ENCODE measurements at regions not wholly inside any gene's neighbourhood (a gene's known extent, or its start where the extent isn't known, plus 50 kb on each side); places are given as distances from the start of the nearest gene placed in this dataset.

- H3K9me3 Mint-ChIP-seq = no peaks in the 10 kb centered on the region
- no peak overlapping the region for H3K27ac Mint-ChIP-seq (ENCODE audit: unreplicated experiment)
- no peak for DNase-seq (ENCODE audit: low read depth, low spot score)
- H3K27me3 Mint-ChIP-seq (ENCODE audit: low read depth) = peaks cover 24% of the 10 kb centered on the region
- no peak overlapping the region for H3K4me3 Mint-ChIP-seq
- peaks cover 4% of the 10 kb centered on the region for H3K4me1 Mint-ChIP-seq
- TF ChIP-seq CTCF (conservative IDR thresholded peaks at IDR 0.05) = no peak
- H3K36me3 Mint-ChIP-seq (ENCODE audit: low read depth) = no peaks in the 10 kb centered on the region
Measured at GRCh38 chr16:8286348-8286747, 304.0 kb downstream of the TMEM114 start.

GRCh38 chr16:8283195-8283594 lies 307.1 kb downstream of the TMEM114 start:
- TF ChIP-seq CTCF (conservative IDR thresholded peaks at IDR 0.05) = no peak
- no peak overlapping the region for H3K4me3 Mint-ChIP-seq

GRCh38 chr16:8278031-8278580 lies 312.2 kb downstream of the TMEM114 start:
- no peak overlapping the region for H3K27ac Mint-ChIP-seq (ENCODE audit: unreplicated experiment)

More at GRCh38 chr16:8283195-8283594, 307.1 kb downstream of the TMEM114 start:
- Mint-ChIP-seq H3K27me3 (ENCODE audit: low read depth) (peaks cover 15% of the 10 kb centered on the region), H3K9me3 (no peaks in the 10 kb centered on the region), H3K27ac (ENCODE audit: unreplicated experiment) (no peak overlapping the region), H3K36me3 (ENCODE audit: low read depth) (no peaks in the 10 kb centered on the region), H3K4me1 (peaks cover 4% of the 10 kb centered on the region)
- DNase-seq (ENCODE audit: low read depth, low spot score) = no peak

GRCh38 chr16:8271344-8271743 lies 319.0 kb downstream of the TMEM114 start:
- H3K36me3 Mint-ChIP-seq (ENCODE audit: low read depth) = no peaks in the 10 kb centered on the region
- peaks cover 8% of the 10 kb centered on the region for H3K9me3 Mint-ChIP-seq

More at GRCh38 chr16:8278031-8278580, 312.2 kb downstream of the TMEM114 start:
- Mint-ChIP-seq H3K4me1 (no peaks in the 10 kb centered on the region), H3K9me3 (no peaks in the 10 kb centered on the region), H3K4me3 (no peak overlapping the region), H3K27me3 (ENCODE audit: low read depth) (peaks cover 8% of the 10 kb centered on the region), H3K36me3 (ENCODE audit: low read depth) (no peaks in the 10 kb centered on the region)
- no peak for DNase-seq (ENCODE audit: low read depth, low spot score)
- TF ChIP-seq CTCF (conservative IDR thresholded peaks at IDR 0.05) = no peak

GRCh38 chr16:8262299-8262698 lies 328.0 kb downstream of the TMEM114 start:
- no peak overlapping the region for H3K27ac Mint-ChIP-seq (ENCODE audit: unreplicated experiment)
- H3K27me3 Mint-ChIP-seq (ENCODE audit: low read depth) = peaks cover 40% of the 10 kb centered on the region
- H3K9me3 Mint-ChIP-seq = peaks cover 4% of the 10 kb centered on the region
- no peaks in the 10 kb centered on the region for H3K4me1 Mint-ChIP-seq
- no peaks in the 10 kb centered on the region for H3K36me3 Mint-ChIP-seq (ENCODE audit: low read depth)
- TF ChIP-seq CTCF (conservative IDR thresholded peaks at IDR 0.05) = no peak
- no peak overlapping the region for H3K4me3 Mint-ChIP-seq
- DNase-seq (ENCODE audit: low read depth, low spot score) = no peak

More at GRCh38 chr16:8271344-8271743, 319.0 kb downstream of the TMEM114 start:
- H3K4me1 Mint-ChIP-seq = no peaks in the 10 kb centered on the region
- no peak for DNase-seq (ENCODE audit: low read depth, low spot score)
- no peak overlapping the region for H3K27ac Mint-ChIP-seq (ENCODE audit: unreplicated experiment)
- no peak overlapping the region for H3K4me3 Mint-ChIP-seq
- no peak for TF ChIP-seq CTCF (conservative IDR thresholded peaks at IDR 0.05)
- H3K27me3 Mint-ChIP-seq (ENCODE audit: low read depth) = peaks cover 16% of the 10 kb centered on the region

Measured in neural crest cell (in vitro differentiated cells).